Activated gamma-delta T cell treated with Interleukin-2 at 50 U/mL for 16 hours (primary cell): ENCODE measurements at regions not wholly inside any gene's neighbourhood (a gene's known extent, or its start where the extent isn't known, plus 50 kb on each side); places are given as distances from the start of the nearest gene placed in this dataset.

Experiments
- DNase-seq: peaks from one replicate; pipeline ENCODE4 v3.0.0-alpha.2; 2020

- no peak for DNase-seq
Observed at GRCh38 chr1:193806079-193807048, 620.0 kb upstream of the B3GALT2 start.

DNA sequence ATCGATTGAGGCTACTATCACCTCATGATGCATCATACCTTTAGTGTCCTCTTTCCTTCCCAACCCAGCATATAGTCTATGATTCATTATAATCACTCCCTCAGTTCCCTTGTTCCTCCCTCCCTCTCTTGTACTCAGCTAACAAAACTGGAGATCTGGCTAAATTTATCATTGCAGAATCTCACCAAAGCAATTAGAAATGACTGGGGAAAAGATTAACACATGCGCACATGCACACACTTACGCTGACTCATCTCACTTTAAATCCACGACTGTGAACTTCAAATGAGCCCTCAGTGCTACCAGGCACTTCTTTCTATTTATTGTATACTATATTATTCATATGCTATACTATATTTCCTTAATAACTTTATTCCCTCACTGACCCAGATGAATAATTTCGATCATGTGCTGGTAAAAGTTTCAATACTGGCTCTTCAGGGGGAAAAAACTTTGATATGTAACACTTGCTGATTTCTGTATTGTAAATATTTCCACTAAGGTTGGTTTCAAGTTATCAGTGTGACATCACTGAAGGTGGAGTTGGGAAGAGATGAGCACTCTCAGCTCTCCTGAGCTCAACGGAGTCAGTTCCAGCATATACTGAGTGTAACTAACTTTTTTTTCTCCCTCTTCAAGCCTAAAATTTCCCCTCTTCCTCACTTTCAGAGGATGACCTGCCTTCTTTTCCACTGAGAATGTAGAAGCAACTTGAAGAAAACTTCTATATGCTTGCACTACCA lies 613.7 kb upstream of the B3GALT2 start:
- no peak for DNase-seq

GRCh38 chr1:193799371-193799770 lies 613.0 kb upstream of the B3GALT2 start:
- no peak for DNase-seq

GRCh38 chr1:193794239-193794638 lies 607.8 kb upstream of the B3GALT2 start:
- no peak for DNase-seq

DNA sequence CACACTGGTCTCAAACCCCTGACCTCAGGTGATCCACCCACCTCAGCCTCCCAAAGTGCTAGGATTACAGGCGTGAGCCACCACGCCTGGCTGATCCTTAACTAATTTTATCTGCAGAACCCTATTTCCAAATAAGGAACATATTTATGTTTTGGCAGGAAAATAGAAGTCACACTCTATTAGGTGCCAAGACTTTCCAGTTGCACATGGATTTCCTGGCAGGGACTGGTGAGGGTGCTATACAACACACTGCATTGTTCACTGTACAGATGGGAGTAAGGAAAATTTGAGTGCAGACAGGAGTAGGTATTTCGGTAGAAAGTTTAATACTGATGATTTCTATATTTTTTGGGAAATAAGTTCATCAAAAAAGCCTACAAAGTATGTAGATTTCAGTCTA lies 605.3 kb upstream of the B3GALT2 start:
- no peak for DNase-seq

- no peak for DNase-seq
Observed at GRCh38 chr1:193787061-193787460, 600.6 kb upstream of the B3GALT2 start.

- DNase-seq: no peak
Observed at GRCh38 chr1:193785850-193786420, 599.5 kb upstream of the B3GALT2 start.

GRCh38 chr1:193774536-193775323 lies 588.3 kb upstream of the B3GALT2 start:
- no peak for DNase-seq

- DNase-seq: no peak
Observed at GRCh38 chr1:193771596-193771995, 585.2 kb upstream of the B3GALT2 start.

- DNase-seq: no peak
Observed at GRCh38 chr1:193769651-193770050, 583.2 kb upstream of the B3GALT2 start.

DNA sequence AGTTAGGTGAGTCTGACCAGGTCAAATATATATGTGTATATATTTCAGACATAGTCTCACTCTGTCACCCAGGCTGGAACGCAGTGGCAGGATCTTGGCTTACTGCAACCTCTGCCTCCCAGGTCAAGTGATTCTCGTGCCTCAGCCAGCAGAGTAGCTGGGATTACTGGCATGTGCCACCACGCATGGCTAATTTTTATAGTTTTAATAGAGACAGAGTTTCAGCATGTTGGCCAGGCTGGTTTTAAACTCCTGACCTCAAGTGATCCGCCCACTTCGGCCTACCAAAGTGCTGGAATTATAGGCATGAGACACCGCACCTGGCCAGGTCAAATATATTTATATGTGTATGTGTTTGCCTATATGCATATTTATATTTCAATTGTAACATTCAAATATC lies 581.5 kb upstream of the B3GALT2 start:
- DNase-seq: no peak

- DNase-seq: no peak
Observed at GRCh38 chr1:193766329-193766728, 579.9 kb upstream of the B3GALT2 start.

GRCh38 chr1:193763266-193763665 lies 576.9 kb upstream of the B3GALT2 start:
- DNase-seq: no peak

- DNase-seq: no peak
Observed at GRCh38 chr1:193762236-193762635, 575.8 kb upstream of the B3GALT2 start.

DNA sequence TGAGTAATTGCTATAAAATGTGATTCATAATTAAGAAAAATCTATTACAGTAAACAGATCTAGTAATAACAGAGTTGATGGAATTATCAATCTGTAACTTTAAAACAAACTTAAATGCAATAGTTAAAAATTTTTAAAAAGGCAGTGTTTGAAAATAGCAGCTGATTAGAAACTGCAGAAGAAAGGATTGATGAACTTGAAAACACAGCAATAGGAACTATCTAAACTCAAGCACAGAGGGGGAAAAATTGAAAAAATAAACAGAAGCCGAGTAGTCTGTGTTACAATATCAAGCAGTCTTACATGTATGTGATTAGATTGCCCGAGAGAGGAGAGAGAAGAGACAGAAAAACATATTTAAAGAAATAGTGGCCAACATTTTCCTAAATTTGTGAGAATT lies 569.0 kb upstream of the B3GALT2 start:
- no peak for DNase-seq

- no peak for DNase-seq
Observed at GRCh38 chr1:193754732-193755427, 568.5 kb upstream of the B3GALT2 start.

DNA sequence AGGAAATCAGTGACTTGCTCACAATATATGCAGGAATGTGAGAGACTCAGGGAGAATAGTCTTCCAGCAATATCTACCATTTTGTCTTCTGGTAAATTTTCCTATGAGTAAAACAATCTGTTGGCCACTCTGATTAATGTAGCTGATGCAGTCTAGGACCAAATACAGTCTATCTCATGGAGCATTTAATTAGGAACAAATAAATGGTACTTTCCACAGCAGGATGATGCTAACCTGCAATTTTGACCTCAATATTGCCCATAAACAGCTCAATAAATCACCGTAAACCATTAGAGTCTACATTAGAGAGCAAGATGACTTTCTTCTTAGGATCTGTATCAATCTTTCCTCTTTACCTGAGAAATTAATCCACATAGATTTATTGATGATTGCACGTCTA lies 567.7 kb upstream of the B3GALT2 start:
- no peak for DNase-seq

DNA sequence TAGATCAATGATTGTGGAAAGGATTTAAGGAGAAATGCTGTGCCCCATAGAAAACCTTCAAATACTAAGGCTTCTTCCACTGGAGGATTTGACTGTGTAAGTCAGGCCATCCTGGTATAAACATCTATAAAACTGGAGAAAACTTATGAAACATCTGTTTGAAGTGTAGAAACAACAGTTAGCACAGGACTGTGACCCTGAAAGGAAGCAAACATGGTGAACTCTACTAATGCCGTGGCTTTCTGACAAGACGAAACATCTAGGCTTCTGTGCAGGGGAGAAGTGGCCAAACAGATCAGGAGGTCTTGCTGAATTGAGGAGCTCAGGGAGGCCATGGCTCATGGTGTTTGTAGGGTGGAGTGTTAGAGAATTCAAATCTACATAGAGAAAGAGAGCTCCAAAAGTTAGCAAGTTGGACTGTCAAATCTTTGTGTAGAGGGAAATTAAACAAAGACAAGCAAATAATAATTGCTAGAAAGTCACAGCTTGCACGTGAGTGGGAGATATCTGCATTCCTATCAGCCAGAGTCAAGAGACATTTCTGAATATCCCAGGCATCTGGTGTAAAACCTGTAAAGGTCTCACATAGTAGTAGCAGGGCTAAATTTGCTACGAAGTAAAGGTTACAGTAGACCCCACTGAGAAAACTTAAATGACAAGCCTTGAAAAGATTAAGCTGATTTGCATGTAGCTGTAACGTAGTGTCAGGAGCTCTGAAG lies 566.8 kb upstream of the B3GALT2 start:
- no peak for DNase-seq

DNA sequence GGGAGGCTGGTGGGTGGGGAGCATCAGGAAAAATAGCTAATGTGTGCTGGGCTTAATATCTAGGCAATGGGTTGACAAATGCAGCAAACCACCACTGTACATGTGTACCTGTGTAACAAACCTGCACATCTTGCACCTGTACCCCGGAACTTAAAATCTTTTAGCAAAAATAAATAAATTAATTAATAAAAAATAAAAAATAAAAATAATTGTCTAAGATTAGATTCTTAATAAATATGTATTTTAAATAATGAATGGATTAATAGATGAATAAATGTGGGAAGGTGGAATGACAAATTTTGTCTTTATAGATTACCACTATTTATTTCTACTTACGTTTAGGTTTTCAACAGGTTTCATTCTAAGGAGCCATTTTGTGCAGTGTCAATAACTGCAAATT lies 563.5 kb upstream of the B3GALT2 start:
- DNase-seq: no peak

- DNase-seq: no peak
Observed at GRCh38 chr1:193747579-193747978, 561.2 kb upstream of the B3GALT2 start.

- DNase-seq: no peak
Observed at GRCh38 chr1:193741228-193741627, 554.8 kb upstream of the B3GALT2 start.

- no peak for DNase-seq
Observed at GRCh38 chr1:193740762-193741161, 554.3 kb upstream of the B3GALT2 start.
